Neural cell (in vitro differentiated cells): ENCODE measurements at regions not wholly inside any gene's neighbourhood (a gene's known extent, or its start where the extent isn't known, plus 50 kb on each side); places are given as distances from the start of the nearest gene placed in this dataset.

Experiments
- H2AFZ ChIP-seq: fragments of 200-600, 300-800 bp; sonication (generic), shearing (Covaris generic); 2 replicates; pipeline ENCODE4 v1.6.0; 2014; ENCODE audit warnings: low read depth, mild to moderate bottlenecking, antibody characterized with exemption, low read length, moderate library complexity
- H3F3A ChIP-seq: fragments of 200-600 bp; shearing (Covaris generic); 2 replicates; pipeline ENCODE4 v1.6.1; 2016; ENCODE audit warnings: mild to moderate bottlenecking, moderate library complexity, mixed read lengths, antibody characterized with exemption, low read length; ENCODE audit not compliant: insufficient read depth, poor library complexity, severe bottlenecking
- H3K27ac ChIP-seq: fragments of 200-600, 300-800 bp; sonication (generic), shearing (Covaris generic); 2 replicates; pipeline ENCODE4 v1.5.1; 2014; ENCODE audit warnings: mild to moderate bottlenecking, low read length, moderate library complexity
- H3K27me3 ChIP-seq: fragments of 300-800, 200-600 bp; sonication (generic), shearing (Covaris generic); 2 replicates; pipeline ENCODE4 v1.6.0; 2014; ENCODE audit warnings: mild to moderate bottlenecking, low read depth, low read length, moderate library complexity; ENCODE audit not compliant: insufficient read depth
- H3K36me3 ChIP-seq: fragments of 300-800, 200-600 bp; sonication (generic), shearing (Covaris generic); 2 replicates; pipeline ENCODE4 v1.5.1; 2014; ENCODE audit warnings: mild to moderate bottlenecking, antibody characterized with exemption, low read length, moderate library complexity; ENCODE audit not compliant: insufficient read depth
- H3K4me2 ChIP-seq: fragments of 300-800, 200-600 bp; sonication (generic), shearing (Covaris generic); 2 replicates; pipeline ENCODE4 v1.6.0; 2014; ENCODE audit warnings: mild to moderate bottlenecking, low read length
- H3K4me3 ChIP-seq: fragments of 300-800, 200-600 bp; sonication (generic), shearing (Covaris generic); 2 replicates; pipeline ENCODE4 v1.5.1; 2014; ENCODE audit warnings: mild to moderate bottlenecking, low read length, moderate library complexity
- H3K79me2 ChIP-seq: fragments of 200-600 bp; shearing (Covaris generic); replicated peaks from 2 replicates; pipeline ENCODE4 v1.6.0; 2014; ENCODE audit warnings: mild to moderate bottlenecking, low read length, moderate library complexity; ENCODE audit not compliant: insufficient read depth
- H3K9ac ChIP-seq: fragments of 300-800, 200-600 bp; sonication (generic), shearing (Covaris generic); 2 replicates; pipeline ENCODE4 v1.6.1; 2016; ENCODE audit warnings: mild to moderate bottlenecking, low read length, mixed read lengths
- H3K9me2 ChIP-seq: fragments of 200-600 bp; shearing (Covaris generic); 2 replicates; pipeline ENCODE4 v1.6.1; 2016; ENCODE audit warnings: mild to moderate bottlenecking, low read length, mixed read lengths; ENCODE audit not compliant: insufficient read depth
- H3K9me3 ChIP-seq: fragments of 200-600, 300-800 bp; sonication (generic), shearing (Covaris generic); 2 replicates; pipeline ENCODE4 v1.6.1; 2016; ENCODE audit warnings: mild to moderate bottlenecking, mixed run types, low read length, moderate library complexity, mixed read lengths
- H4K20me1 ChIP-seq: fragments of 200-600 bp; shearing (Covaris generic); 2 replicates; pipeline ENCODE4 v1.6.1; 2016; ENCODE audit warnings: mild to moderate bottlenecking, mixed run types; ENCODE audit not compliant: insufficient read depth
- CTCF ChIP-seq: fragments of 450-650 bp; IDR thresholded peaks from 2 replicates; pipeline ENCODE4 v1.5.1; 2014; ENCODE audit warnings: antibody characterized with exemption, mild to moderate bottlenecking, moderate library complexity; ENCODE audit not compliant: poor library complexity, severe bottlenecking
- EP300 ChIP-seq: fragments of 450-650 bp; conservative IDR thresholded peaks from 2 replicates; pipeline ENCODE4 v1.6.1; 2014; ENCODE audit warnings: antibody characterized with exemption, mild to moderate bottlenecking, moderate library complexity; ENCODE audit not compliant: poor library complexity, severe bottlenecking
- EZH2 ChIP-seq: fragments of 200-600, 300-800 bp; shearing (Covaris generic), sonication (generic); IDR thresholded peaks from 2 replicates; pipeline ENCODE4 v1.6.1; 2014; ENCODE audit warnings: antibody characterized with exemption, low read length, borderline replicate concordance, mild to moderate bottlenecking; ENCODE audit not compliant: insufficient read depth, poor library complexity, severe bottlenecking
- MXI1 ChIP-seq: fragments of 450-650 bp; conservative IDR thresholded peaks from 2 replicates; pipeline ENCODE4 v1.6.1; 2014; ENCODE audit warnings: antibody characterized with exemption, mild to moderate bottlenecking; ENCODE audit not compliant: poor library complexity, severe bottlenecking
- POLR2AphosphoS5 ChIP-seq: IDR thresholded peaks from 2 replicates; pipeline ENCODE4 v1.6.1; 2012
- RAD21 ChIP-seq: fragments of 450-650 bp; conservative IDR thresholded peaks from 2 replicates; pipeline ENCODE4 v1.6.1; 2014; ENCODE audit warnings: antibody characterized with exemption, mild to moderate bottlenecking, moderate library complexity
- REST ChIP-seq: IDR thresholded peaks from 2 replicates; pipeline ENCODE4 v1.6.1; 2012; ENCODE audit warnings: borderline replicate concordance
- SMC3 ChIP-seq: fragments of 450-650 bp; conservative IDR thresholded peaks from 2 replicates; pipeline ENCODE4 v1.6.1; 2014; ENCODE audit warnings: antibody characterized with exemption, mild to moderate bottlenecking, moderate library complexity; ENCODE audit not compliant: poor library complexity
- TAF1 ChIP-seq: IDR thresholded peaks from 2 replicates; pipeline ENCODE4 v1.6.1; 2012; ENCODE audit warnings: low read depth

DNA sequence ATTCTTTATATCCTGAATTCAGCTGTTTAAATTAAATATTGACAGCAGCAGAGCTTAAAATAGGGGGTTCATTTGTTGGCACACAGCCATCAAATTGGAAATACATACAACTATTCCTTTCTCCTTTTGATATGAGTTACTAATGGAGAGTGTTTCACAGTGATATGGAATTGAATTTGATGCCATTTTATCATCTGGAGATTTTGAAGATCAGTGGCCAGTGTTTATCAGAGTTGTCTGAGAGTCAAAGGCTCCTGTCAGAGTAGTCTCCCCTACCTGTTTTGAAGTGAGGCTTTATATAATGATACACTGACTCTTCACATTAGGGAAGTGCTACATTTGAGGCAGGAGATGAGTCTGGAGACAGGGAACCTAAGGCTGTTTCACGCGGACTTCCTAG is 1286.3 kb downstream of the TECRL start:
- Histone ChIP-seq H4K20me1 (no peaks in the 10 kb centered on the region), H3K36me3 (no peaks in the 10 kb centered on the region), H2AFZ (no peak overlapping the region), H3K9me2 (no peaks in the 10 kb centered on the region), H3K9ac (no peak overlapping the region), H3K27ac (no peak overlapping the region), H3K79me2 (no peaks in the 10 kb centered on the region), H3K4me3 (no peak overlapping the region), H3F3A (no peaks in the 10 kb centered on the region), H3K4me2 (no peak overlapping the region), H3K27me3 (no peaks in the 10 kb centered on the region), H3K9me3 (no peaks in the 10 kb centered on the region)
- TF ChIP-seq EZH2 (no peak), EP300 (no peak), SMC3 (no peak), TAF1 (no peak), RAD21 (no peak), CTCF (no peak), MXI1 (no peak), REST (no peak), POLR2AphosphoS5 (no peak)

GRCh38 chr4:63106600-63106999 is 1302.7 kb downstream of the TECRL start:
- Histone ChIP-seq H3K36me3 (no peaks in the 10 kb centered on the region), H3K4me3 (no peak overlapping the region), H3K4me2 (no peak overlapping the region), H3K9me2 (no peaks in the 10 kb centered on the region), H2AFZ (no peak overlapping the region), H3K27me3 (no peaks in the 10 kb centered on the region), H3K79me2 (no peaks in the 10 kb centered on the region), H3K9me3 (no peaks in the 10 kb centered on the region), H3K27ac (no peak overlapping the region), H4K20me1 (no peaks in the 10 kb centered on the region), H3F3A (no peaks in the 10 kb centered on the region), H3K9ac (no peak overlapping the region)
- TF ChIP-seq REST (no peak), RAD21 (no peak), MXI1 (no peak)
